Sigmoid colon (tissue), 6 donors: ENCODE measurements at regions not wholly inside any gene's neighbourhood (a gene's known extent, or its start where the extent isn't known, plus 50 kb on each side); places are given as distances from the start of the nearest gene placed in this dataset.
"Not testable (repeated sequence)": the region's sequence is repeated elsewhere in the genome, so short reads cannot be mapped to it uniquely, and the experiment has no call there.

Experiments used
- DNase-seq: peaks from one replicate; pipeline ENCODE4 v3.0.0-alpha.2; 2019
- H3K27ac ChIP-seq, 4 donors: fragments of 200-600 bp; sonication (generic); one replicate each; pipeline ENCODE4 v1.5.1; 2016 to 2019; ENCODE audit warnings: mild to moderate bottlenecking in 1 of 4
- H3K27me3 ChIP-seq, 3 donors: fragments of 200-600 bp; sonication (generic); one replicate each; pipeline ENCODE4 v1.5.1; 2019; ENCODE audit warnings: mild to moderate bottlenecking in 1 of 3
- H3K36me3 ChIP-seq, 4 donors: fragments of 200-600 bp; sonication (generic); one replicate each; pipeline ENCODE4 v1.5.1; 2016 to 2019
- H3K4me1 ChIP-seq, 4 donors: fragments of 200-600 bp; sonication (generic); one replicate each; pipeline ENCODE4 v1.5.1; 2017 to 2019
- H3K4me3 ChIP-seq, 4 donors: fragments of 200-600 bp; sonication (generic); one replicate each; pipeline ENCODE4 v1.5.1; 2017 to 2019; ENCODE audit warnings: mild to moderate bottlenecking in 2 of 4, moderate library complexity in 1 of 4
- H3K9me3 ChIP-seq, 4 donors: fragments of 200-600 bp in 3 of 4; sonication (generic) in 3 of 4; one replicate each; pipeline versions ENCODE4 v1.5.1 to v1.6.1; 2013 to 2019
- CTCF ChIP-seq, 4 experiments: fragments of 450-650 bp in 3 of 4; fragments of 200-600 bp in 1 of 4; IDR thresholded peaks; one replicate each; pipeline ENCODE4 v1.5.1; 2016 to 2019; ENCODE audit warnings: antibody characterized with exemption in 4 of 4, mild to moderate bottlenecking in 3 of 4, moderate library complexity in 2 of 4
- EP300 ChIP-seq, 4 donors: sonication (generic); formaldehyde crosslinking; IDR thresholded peaks; one replicate each; pipeline ENCODE4 v1.6.1; 2017; ENCODE audit warnings: antibody characterized with exemption in 4 of 4
- POLR2A ChIP-seq, 2 donors: fragments of 450-650 bp; IDR thresholded peaks; one replicate each; pipeline ENCODE4 v1.6.1; 2016; ENCODE audit warnings: antibody characterized with exemption in 2 of 2, mild to moderate bottlenecking in 2 of 2, moderate library complexity in 2 of 2
- POLR2AphosphoS5 ChIP-seq, 4 donors: sonication (generic); formaldehyde crosslinking; IDR thresholded peaks; one replicate each; pipeline ENCODE4 v1.6.1; 2017; ENCODE audit warnings: antibody characterized with exemption in 4 of 4
- WGBS, 2 donors: extraction: QIAGEN DNeasy Blood & Tissue Kit; methylation state at CpG; one replicate each; pipeline ENCODE4 v1.1.7; 2013; 5-methylcytosine and 5-hydroxymethylcytosine counted together
- intact Hi-C: fragments of 100-400 bp; cut with DNase I; formaldehyde crosslinking; loops from one replicate; pipeline ENCODE4 v1.15.1; 2023
- donor health status: healthy with polysubstance abuse.
- donor health status: healthy.

GRCh38 chr6:168242111-168242939 lies 77.3 kb downstream of the DACT2 start:
- H3K27me3 ChIP-seq: no peaks in the 10 kb centered on the region
- no peak overlapping the region for H3K27ac ChIP-seq
- WGBS, 2 donors: 91 to 96% methylated on average over 9 of the region's 9 CpGs
- DNase-seq: no peak
- H3K36me3 ChIP-seq: no peaks in the 10 kb centered on the region
- no peak overlapping the region for H3K4me3 ChIP-seq
- intact Hi-C loops: no loop called here
- TF ChIP-seq POLR2AphosphoS5 (IDR thresholded peaks at IDR 0.05): no peak
- no peak for TF ChIP-seq POLR2A (IDR thresholded peaks at IDR 0.05)
- TF ChIP-seq CTCF (IDR thresholded peaks at IDR 0.05): no peak
- no peak for TF ChIP-seq EP300 (IDR thresholded peaks at IDR 0.05)
- H3K4me1 ChIP-seq: peaks cover 0 to 22% (median 2%) of the 10 kb centered on the region in 4 donors
- no peaks in the 10 kb centered on the region for H3K9me3 ChIP-seq

GRCh38 chr6:168240160-168240559 lies 79.4 kb downstream of the DACT2 start:
- intact Hi-C loops: no loop called here
- DNase-seq: no peak

GRCh38 chr6:168239044-168239773 lies 80.4 kb downstream of the DACT2 start:
- Histone ChIP-seq H3K36me3 (no peaks in the 10 kb centered on the region), H3K27ac (no peak overlapping the region), H3K4me1 (peaks cover 0 to 18% (median 0%) of the 10 kb centered on the region in 4 donors), H3K4me3 (no peak overlapping the region), H3K27me3 (no peaks in the 10 kb centered on the region), H3K9me3 (no peaks in the 10 kb centered on the region)
- no peak for DNase-seq
- 79 to 90% methylated on average over 21 of the region's 21 CpGs for WGBS, 2 donors
- intact Hi-C loops: no loop called here
- TF ChIP-seq POLR2A (IDR thresholded peaks at IDR 0.05) (no peak), CTCF (IDR thresholded peaks at IDR 0.05) (no peak), POLR2AphosphoS5 (IDR thresholded peaks at IDR 0.05) (no peak), EP300 (IDR thresholded peaks at IDR 0.05) (no peak)

More at GRCh38 chr6:168240160-168240559, 79.4 kb downstream of the DACT2 start:
- H3K9me3 ChIP-seq: no peaks in the 10 kb centered on the region
- no peaks in the 10 kb centered on the region for H3K27me3 ChIP-seq
- peaks cover 0 to 18% (median 0%) of the 10 kb centered on the region in 4 donors for H3K4me1 ChIP-seq
- no peaks in the 10 kb centered on the region for H3K36me3 ChIP-seq
- WGBS, 2 donors: 88 to 90% methylated on average over 5 of the region's 5 CpGs
- no peak overlapping the region for H3K4me3 ChIP-seq
- no peak overlapping the region for H3K27ac ChIP-seq
- TF ChIP-seq POLR2A (IDR thresholded peaks at IDR 0.05) (no peak), POLR2AphosphoS5 (IDR thresholded peaks at IDR 0.05) (no peak), CTCF (IDR thresholded peaks at IDR 0.05) (no peak), EP300 (IDR thresholded peaks at IDR 0.05) (no peak)

GRCh38 chr6:168238159-168238909 lies 81.2 kb downstream of the DACT2 start:
- Histone ChIP-seq H3K27ac (no peak overlapping the region), H3K27me3 (no peaks in the 10 kb centered on the region), H3K36me3 (no peaks in the 10 kb centered on the region), H3K4me3 (no peak overlapping the region), H3K9me3 (no peaks in the 10 kb centered on the region), H3K4me1 (peaks cover 0 to 18% (median 0%) of the 10 kb centered on the region in 4 donors)
- intact Hi-C loops: no loop called here
- TF ChIP-seq POLR2A (IDR thresholded peaks at IDR 0.05) (no peak), CTCF (IDR thresholded peaks at IDR 0.05) (no peak), POLR2AphosphoS5 (IDR thresholded peaks at IDR 0.05) (no peak), EP300 (IDR thresholded peaks at IDR 0.05) (no peak)
- no peak for DNase-seq
- WGBS, 2 donors: 90% methylated on average over 11 of the region's 11 CpGs

- not testable (repeated sequence) for H3K4me1 ChIP-seq, H3K36me3 ChIP-seq
Measured at GRCh38 chr6:168233875-168234213, 85.7 kb downstream of the DACT2 start.

More at GRCh38 chr6:168233875-168234213, 85.7 kb downstream of the DACT2 start:
- 85 to 87% methylated on average over 7 of the region's 7 CpGs for WGBS, 2 donors
- DNase-seq, H3K27ac ChIP-seq, intact Hi-C loops, H3K27me3 ChIP-seq, H3K9me3 ChIP-seq, H3K4me3 ChIP-seq: not testable (repeated sequence)
